ENCODE measurements at regions not wholly inside any gene's neighbourhood (a gene's known extent, or its start where the extent isn't known, plus 50 kb on each side); places are given as distances from the start of the nearest gene placed in this dataset.

DNA sequence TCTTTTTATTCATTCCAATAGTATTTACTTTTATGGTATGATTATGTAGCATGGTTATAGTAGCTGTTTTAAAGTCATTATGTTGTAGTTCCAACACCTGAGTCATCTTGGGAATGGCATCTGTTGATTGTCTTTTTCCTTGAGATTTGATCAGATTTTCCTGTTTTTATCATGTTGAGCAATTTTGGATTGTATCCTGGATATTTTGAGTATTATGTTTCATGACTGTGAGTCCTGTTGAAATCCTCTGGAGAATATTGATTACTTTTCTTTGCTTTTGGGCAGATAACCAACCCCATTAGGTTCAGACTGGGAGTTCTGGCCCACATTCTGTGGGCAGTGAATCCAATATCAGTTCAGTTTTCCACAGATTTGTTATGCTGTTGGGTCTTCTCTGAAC, 163.2 kb upstream of the SPRED2 start:
- TF ChIP-seq, protein P1, sequence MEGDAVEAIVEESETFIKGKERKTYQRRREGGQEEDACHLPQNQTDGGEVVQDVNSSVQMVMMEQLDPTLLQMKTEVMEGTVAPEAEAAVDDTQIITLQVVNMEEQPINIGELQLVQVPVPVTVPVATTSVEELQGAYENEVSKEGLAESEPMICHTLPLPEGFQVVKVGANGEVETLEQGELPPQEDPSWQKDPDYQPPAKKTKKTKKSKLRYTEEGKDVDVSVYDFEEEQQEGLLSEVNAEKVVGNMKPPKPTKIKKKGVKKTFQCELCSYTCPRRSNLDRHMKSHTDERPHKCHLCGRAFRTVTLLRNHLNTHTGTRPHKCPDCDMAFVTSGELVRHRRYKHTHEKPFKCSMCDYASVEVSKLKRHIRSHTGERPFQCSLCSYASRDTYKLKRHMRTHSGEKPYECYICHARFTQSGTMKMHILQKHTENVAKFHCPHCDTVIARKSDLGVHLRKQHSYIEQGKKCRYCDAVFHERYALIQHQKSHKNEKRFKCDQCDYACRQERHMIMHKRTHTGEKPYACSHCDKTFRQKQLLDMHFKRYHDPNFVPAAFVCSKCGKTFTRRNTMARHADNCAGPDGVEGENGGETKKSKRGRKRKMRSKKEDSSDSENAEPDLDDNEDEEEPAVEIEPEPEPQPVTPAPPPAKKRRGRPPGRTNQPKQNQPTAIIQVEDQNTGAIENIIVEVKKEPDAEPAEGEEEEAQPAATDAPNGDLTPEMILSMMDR (IDR thresholded peaks at IDR 0.05; ENCODE audit: low read depth, low read length): no peak
- no peak for TF ChIP-seq POLR2A (IDR thresholded peaks at IDR 0.05; ENCODE audit: extremely low read depth, insufficient read length)
- TF ChIP-seq, protein P2, sequence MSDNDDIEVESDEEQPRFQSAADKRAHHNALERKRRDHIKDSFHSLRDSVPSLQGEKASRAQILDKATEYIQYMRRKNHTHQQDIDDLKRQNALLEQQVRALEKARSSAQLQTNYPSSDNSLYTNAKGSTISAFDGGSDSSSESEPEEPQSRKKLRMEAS (IDR thresholded peaks at IDR 0.05; ENCODE audit: low read depth, low read length): no peak
- no peak for TF ChIP-seq MYC (IDR thresholded peaks at IDR 0.05; ENCODE audit: low read depth, low read length)
- no peak for DNase-seq (ENCODE audit: low read depth)
- no peak overlapping the region for H3K4me3 ChIP-seq (ENCODE audit: low read depth, low read length)

DNA sequence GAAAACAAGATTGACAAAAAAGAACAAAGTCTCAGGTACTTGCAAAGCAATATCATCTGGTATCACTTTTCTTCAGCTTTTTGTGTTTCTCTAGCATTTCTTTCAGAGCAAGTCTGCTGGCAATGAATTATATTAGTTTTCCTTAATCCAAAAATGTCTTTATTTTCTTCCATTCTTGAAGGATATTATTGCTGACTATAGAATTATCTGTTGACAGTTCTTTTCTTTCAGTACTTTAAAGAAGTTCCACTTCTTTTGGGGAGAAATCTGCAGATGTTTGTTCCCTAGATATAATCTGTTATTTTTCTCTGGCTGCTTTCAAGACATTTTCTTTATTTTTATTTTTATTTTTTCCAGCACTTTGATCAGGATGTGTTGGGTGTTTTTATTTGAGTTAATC, 161.8 kb upstream of the SPRED2 start:
- no peak overlapping the region for H3K4me3 ChIP-seq (ENCODE audit: low read depth, low read length)
- DNase-seq (ENCODE audit: low read depth): no peak
- TF ChIP-seq, protein P1 (IDR thresholded peaks at IDR 0.05; ENCODE audit: low read depth, low read length): no peak
- TF ChIP-seq, protein P2 (IDR thresholded peaks at IDR 0.05; ENCODE audit: low read depth, low read length): no peak
- no peak for TF ChIP-seq MYC (IDR thresholded peaks at IDR 0.05; ENCODE audit: low read depth, low read length)
- TF ChIP-seq POLR2A (IDR thresholded peaks at IDR 0.05; ENCODE audit: extremely low read depth, insufficient read length): no peak

DNA sequence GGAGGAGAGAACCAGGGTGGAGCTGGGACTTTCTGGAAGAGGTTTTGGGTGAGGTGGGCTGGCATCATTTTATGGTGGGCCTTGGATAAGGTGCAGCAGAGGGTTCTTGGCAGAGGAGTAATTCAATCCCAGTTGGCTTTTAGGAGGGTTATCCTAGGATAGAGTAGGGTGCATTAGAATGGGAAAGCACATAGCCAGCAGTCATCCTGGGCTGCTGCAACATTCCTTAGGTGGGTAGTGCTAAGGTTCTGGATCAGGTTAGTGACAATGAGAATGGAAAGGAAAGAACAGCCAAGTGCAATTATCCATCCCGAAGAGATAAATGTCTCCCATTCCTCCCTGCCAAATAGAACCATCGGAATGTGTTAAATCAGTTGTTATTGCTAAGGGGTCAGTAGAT, 157.3 kb upstream of the SPRED2 start:
- no peak for DNase-seq (ENCODE audit: low read depth)
- TF ChIP-seq, protein P1 (IDR thresholded peaks at IDR 0.05; ENCODE audit: low read depth, low read length): no peak
- TF ChIP-seq POLR2A (IDR thresholded peaks at IDR 0.05; ENCODE audit: extremely low read depth, insufficient read length) (no peak), MYC (IDR thresholded peaks at IDR 0.05; ENCODE audit: low read depth, low read length) (no peak)
- TF ChIP-seq, protein P2 (IDR thresholded peaks at IDR 0.05; ENCODE audit: low read depth, low read length): no peak
- no peak overlapping the region for H3K4me3 ChIP-seq (ENCODE audit: low read depth, low read length)

DNA sequence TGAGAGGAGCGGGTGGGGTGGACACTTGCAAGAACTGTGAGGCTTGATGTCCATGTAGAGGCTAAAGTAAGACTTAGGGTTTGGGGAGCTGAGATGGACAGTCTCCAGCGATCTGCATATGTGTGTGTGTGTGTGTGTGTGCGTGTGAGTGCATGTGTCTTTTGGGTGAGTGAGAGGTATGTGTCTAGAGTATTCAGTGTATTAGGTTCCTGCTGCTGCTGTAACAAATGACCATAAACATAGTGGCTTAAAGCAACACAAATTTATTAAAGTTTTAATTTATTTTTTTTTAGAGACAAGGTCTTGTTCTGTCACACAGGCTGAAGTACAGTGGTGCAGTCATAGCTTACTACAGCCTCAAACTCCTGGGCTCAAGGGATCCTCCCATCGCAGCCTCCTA, 155.4 kb upstream of the SPRED2 start:
- TF ChIP-seq MYC (IDR thresholded peaks at IDR 0.05; ENCODE audit: low read depth, low read length): no peak
- TF ChIP-seq, protein P2 (IDR thresholded peaks at IDR 0.05; ENCODE audit: low read depth, low read length): no peak
- TF ChIP-seq POLR2A (IDR thresholded peaks at IDR 0.05; ENCODE audit: extremely low read depth, insufficient read length): no peak
- TF ChIP-seq, protein P1 (IDR thresholded peaks at IDR 0.05; ENCODE audit: low read depth, low read length): no peak
- H3K4me3 ChIP-seq (ENCODE audit: low read depth, low read length): no peak overlapping the region
- DNase-seq (ENCODE audit: low read depth): no peak

DNA sequence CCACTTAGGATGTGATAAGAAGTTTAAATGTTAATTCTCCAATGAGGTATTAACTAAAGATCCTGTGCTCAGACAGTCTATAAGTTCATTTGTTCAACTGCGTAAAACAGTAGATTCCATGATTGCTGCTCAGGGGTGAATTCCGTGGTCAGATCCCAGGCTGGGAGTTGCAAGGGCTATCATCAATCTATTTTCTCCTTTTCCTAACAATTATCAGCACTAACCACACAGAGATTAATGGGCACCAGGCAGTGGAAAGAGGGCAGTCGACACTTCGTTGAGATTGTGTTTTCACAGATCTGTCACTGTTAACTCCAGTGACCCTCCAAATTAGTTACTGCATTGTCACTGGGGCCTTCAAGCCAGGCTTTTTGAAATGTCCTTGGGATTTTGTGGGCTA, 154.1 kb upstream of the SPRED2 start:
- no peak overlapping the region for H3K4me3 ChIP-seq (ENCODE audit: low read depth, low read length)
- TF ChIP-seq MYC (IDR thresholded peaks at IDR 0.05; ENCODE audit: low read depth, low read length) (no peak), POLR2A (IDR thresholded peaks at IDR 0.05; ENCODE audit: extremely low read depth, insufficient read length) (no peak)
- TF ChIP-seq, protein P1 (IDR thresholded peaks at IDR 0.05; ENCODE audit: low read depth, low read length): no peak
- TF ChIP-seq, protein P2 (IDR thresholded peaks at IDR 0.05; ENCODE audit: low read depth, low read length): no peak
- DNase-seq (ENCODE audit: low read depth): no peak

DNA sequence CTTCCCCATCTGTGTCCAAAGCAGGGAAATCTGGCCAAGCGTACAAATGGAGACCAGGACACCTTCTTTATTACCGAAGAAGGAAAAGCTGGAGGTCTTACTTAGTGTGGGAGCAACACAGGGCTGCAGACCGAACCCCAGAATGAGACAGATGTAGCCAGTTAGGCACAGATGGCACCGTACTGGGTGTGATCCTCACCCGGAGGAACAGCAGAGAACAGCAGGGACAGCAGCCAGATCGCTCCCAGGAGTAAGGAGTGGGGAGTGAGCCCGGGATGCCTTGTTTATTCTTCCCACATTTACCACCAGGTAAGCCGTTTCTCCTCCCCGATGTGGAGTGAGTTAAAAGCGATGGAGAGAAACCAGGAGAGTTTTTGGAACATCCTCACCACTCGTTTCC, 150.7 kb upstream of the SPRED2 start:
- no peak overlapping the region for H3K4me3 ChIP-seq (ENCODE audit: low read depth, low read length)
- no peak for DNase-seq (ENCODE audit: low read depth)
- TF ChIP-seq, protein P1 (IDR thresholded peaks at IDR 0.05; ENCODE audit: low read depth, low read length): no peak
- no peak for TF ChIP-seq POLR2A (IDR thresholded peaks at IDR 0.05; ENCODE audit: extremely low read depth, insufficient read length)

All from NB4 (cell line).